Stimulated activated CD4-positive, alpha-beta T cell treated with anti-CD3 and anti-CD28 coated beads, Interleukin-15, amount 100 ng/mL, for 24 hours (primary cell): ENCODE measurements at regions not wholly inside any gene's neighbourhood (a gene's known extent, or its start where the extent isn't known, plus 50 kb on each side); places are given as distances from the start of the nearest gene placed in this dataset.

ENCODE experiments used
- DNase-seq: peaks from one replicate; pipeline ENCODE4 v3.0.0-alpha.2; 2020

DNA sequence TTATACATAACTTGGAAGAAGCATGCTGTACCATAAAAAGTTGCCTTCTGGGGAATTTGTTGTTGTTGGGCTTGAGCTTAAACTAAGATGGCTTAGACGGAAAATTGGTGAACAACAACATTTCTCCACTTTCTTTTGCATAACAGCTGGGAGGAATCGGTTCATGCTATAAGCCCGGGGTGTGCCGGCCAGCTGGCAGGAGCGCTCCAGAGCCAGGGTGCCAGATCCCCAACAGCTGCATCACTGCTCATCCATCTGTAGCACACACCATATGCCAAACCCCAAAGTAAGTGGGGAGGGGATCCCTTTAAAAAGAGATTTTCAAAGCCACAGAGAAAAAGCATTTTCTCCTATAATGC, 419.5 kb upstream of the ARGLU1 start:
- no peak for DNase-seq

DNA sequence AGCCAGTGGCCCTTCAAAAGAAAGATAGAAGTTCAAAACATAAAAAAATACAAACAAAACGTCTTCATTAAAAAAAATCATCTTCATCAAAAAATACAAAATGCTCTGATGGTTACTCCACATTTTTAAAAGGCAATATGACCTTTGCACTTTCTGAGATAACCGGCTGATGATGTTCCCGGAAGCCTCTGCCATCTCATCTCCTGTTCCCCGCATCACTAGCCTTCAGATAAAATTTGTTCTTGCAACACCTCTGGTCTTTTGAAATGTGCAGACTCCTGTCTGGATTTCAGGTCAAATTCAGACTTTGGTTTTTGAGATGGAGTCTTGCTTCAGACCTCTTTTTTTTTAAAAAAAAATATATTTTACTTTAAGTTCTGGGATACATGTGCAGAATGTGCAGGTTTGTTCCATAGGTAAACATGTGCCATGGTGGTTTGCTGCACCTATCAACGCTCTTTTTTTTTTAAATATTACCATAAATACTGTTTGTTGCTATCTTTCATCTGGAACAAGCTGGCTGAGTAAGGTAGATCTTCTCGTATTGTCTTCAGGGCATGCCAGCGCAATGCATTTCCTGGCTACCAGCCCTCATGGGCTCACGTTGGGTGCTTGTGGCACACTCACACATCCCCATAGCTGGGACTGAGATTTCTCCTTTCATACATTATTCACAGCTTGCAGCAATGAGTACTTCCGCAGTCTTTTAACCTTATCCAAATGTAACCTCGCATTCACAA, 418.9 kb upstream of the ARGLU1 start:
- no peak for DNase-seq

DNA sequence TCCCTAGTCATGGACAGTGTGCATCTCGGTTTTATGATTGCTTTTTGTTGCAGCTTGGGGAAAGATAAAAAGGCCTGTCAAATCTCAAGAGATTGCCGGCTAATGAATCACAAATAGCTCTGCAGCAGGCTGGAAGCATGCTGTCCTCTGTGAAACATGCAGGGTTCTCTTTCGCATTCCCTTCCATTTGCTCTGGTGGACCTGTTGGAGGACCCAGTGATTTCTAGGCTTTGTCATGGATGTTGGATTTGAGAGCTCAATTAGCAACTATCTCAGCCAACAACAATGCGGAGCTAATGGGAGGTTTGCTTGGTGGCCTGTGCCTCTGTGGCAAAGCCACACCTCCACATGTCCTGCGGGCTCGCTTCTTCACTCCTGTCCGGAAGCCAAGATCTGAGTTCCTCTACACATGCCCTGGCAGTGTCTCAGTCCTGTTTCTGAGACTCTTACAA, 418.1 kb upstream of the ARGLU1 start:
- DNase-seq = no peak

DNA sequence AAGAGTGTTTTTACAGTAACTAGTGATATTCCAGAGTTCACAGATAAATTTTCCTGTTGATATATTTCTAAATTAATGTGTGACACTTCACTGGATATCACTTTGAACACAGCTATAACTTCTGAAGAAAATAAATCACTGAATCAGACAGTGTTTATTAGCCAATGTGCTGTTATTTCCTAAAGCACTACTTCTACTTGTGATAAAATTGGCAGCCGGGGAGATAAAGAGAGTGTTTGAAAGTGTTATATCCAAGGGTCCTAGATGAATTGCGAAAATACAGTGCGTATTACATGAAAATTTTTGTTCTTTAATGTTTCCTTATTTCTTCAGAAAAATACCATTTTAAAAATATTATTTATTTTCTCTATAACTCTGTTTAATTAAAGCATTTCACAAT, 417.5 kb upstream of the ARGLU1 start:
- DNase-seq = no peak

DNA sequence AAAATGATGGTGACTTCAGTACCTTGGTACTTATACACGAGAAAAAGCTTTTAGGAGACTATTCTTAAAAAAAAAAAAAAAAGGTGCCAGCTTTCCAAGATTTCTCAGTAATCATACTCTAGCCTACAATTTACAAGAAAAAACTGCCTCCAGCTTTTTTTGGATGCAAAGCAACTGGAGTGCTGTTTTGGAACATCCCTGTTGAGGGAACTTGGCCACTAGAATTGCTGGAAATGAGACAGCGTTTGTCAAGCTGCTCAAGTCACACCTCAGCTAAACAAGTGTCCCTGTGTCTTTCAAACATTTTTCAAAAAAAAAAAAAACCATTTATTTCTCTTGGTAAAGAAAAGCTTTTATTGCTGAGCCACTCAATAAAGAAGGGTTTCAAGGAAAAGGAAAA, 413.1 kb upstream of the ARGLU1 start:
- no peak for DNase-seq

DNA sequence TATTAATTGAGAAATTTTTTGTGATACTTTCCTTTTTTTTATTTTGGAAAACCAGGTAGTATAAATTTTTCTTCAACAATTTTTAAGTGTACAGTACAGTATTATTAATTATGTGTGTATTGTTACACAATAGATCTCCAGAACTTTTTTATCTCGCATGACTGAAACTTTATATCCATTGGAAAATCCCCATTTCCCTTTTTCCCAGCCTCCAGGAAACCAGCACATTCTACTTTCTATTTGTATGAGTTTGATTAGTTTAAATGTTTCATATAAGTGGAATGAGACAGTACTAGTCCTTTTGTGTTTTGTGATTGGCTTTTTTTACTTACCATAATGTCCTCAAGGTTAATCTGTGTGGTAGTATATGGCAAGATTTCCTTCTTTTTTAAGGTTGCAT, 399.5 kb upstream of the ARGLU1 start:
- DNase-seq = no peak

DNA sequence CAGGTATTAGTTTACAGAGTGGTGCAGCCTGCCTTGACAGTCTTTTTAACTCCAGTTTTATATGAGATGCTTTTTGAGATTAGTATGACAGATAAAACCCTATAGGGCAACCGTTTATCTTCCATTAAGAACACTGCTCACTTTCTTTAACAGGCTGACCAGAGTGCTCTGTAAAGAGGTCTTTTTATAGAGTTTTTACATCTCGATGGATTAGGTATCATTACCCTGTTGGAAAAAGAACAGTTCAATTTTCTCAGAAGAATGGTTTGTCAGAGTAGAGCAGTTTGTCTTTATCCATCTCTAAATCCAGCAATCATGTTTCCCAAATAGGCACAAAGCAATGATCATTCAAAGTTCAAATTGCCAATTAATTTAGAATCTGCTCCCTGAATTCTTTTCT, 395.2 kb upstream of the ARGLU1 start:
- no peak for DNase-seq

DNA sequence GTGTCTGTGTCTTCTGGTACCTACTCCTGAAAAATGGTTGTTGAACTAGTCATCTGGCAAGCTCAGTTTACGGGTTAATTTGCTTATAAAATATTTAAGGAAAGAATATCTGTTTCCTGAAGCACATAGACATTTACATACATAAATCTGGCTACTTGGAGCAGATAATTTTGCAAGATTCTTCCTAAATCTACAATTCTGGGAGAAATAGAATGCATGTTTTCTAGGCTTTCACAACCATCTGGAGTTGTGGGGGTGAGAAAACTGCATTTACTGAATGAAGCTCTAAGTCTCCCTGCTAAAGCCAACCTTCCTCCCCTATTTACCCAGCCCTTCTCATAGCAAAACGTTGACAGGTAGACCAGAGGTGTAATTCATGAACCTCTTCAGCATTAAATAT, 393.7 kb upstream of the ARGLU1 start:
- DNase-seq = no peak

DNA sequence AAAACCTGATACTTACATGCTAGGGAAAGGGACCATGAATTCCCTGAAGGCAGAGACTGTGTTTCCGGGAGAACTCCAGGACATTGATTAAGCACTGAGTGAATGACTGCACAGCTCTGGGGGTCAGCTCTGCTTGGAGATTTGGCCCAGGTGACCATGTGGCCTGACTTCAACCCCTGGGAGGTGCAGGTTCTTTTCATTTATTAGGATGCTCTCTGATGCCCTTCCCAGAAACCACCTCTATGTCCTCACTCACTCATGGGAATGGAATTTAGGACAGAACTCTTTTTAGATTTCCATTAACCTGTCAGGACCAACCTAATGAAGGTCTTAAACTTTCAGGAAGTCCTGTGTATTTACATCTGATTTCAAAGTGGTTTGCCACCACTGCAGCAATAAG, 393.3 kb upstream of the ARGLU1 start:
- no peak for DNase-seq

DNA sequence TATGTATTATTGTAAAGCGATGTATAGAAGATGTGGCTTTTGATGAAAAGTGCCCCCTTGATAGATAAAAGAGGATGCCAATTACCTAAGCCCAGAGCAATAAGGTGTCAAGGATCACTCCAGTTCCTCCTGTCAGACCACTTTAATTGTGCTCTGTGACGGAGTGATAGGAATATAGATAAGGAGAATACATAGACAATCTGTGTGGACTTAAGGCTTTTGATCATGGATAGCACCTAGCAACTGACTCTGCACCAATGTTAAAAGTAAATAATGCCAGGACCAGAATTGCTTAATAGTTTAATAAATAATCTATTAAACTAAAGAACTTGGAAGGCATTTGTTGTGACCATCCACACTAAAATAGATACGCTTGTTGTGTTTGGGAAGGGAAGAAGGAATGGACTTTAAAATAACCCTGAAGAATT, 390.7 kb upstream of the ARGLU1 start:
- DNase-seq = no peak

DNA sequence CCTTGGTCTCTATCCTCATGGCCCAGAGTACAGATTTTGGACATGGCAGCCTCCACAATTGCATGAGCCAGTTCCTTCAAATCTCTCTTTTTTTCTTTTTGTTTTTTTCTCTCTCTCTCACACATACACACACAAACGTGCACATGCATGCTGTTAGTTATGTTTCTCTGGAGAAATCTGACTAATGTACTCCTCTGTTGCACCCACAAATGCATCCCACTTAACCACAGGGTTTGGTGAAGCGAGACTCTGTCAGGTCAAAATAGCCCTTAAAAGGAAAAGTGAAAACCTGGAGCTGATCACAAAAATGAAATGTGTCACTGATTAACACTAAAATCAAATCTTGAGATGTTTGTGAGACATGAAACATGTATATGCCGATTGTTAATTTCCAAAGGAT, 374.6 kb upstream of the ARGLU1 start:
- DNase-seq = no peak

DNA sequence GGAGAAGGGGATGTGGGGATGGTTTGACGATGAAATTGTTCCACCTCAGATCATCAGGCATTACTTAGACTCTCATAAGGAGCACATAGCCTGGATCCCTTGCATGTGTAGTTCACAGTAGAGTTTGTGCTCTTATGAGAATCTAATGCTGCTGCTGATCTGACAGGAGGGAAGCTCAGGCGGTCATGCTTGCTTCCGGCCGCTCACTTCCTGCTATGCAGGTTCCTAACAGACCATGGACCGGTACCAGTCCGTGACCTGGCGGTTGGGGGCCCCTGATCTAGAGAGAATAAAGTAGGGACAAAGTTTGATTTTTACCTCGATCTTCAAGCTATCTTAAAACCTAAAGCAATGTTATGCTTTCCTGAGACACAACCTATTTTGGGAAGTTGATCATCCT, 373.8 kb upstream of the ARGLU1 start:
- no peak for DNase-seq

DNA sequence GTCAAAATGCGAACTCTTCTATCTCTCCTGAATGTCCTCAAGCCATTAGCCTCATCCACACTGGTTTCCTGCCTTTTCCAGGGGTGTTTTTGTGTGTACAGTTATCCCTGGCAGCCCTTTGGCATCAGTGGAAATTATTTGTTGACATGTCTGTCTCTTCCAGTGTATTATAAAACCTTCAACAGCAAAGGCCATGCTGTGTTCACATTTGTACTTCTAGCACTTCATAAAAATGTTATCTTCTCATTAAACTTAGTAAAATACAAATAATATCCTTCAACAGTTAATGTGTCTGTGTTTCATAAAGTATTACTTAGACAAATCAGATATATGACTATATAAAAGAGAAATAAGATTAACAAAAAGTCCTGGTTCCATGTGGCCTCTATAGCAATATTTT, 359.5 kb upstream of the ARGLU1 start:
- DNase-seq = no peak

DNA sequence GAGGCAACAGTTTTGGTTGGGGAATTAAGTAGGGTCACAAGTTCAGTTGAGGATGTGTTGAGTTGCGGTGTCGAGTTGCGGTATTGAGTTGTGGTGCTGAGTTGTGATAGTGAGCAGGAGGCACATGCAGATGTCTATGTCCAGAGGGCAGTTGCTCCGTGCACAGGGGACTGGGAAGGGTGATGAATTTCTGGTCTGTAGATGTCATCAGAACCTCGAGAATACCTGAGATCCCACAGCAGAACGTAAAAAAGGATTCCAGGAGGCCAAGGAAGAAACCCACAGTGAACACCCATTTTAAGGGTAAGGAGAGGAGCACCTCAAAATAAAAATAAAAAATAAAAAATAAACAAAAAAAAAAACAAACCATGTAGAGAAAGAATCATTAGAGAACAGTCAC, 354.4 kb upstream of the ARGLU1 start:
- DNase-seq = no peak

DNA sequence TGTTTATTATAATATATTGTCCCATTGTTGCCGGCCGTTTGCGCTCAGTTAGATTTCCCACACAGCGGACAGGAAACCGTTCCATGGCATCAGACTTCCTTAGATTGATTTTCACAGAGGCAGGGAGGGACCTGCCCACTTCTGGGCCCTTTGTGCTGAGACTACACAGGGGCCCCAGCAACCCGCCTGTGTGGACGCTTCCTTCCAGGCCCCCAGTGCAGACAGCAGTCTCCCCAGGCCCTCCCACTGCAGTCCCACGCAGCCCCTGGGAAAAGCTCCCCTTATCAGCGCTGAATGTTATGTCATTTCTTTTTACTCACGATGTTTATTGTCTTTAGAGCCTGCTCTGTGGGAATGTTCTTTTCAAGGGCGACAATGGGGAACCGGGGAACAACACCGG, 351.7 kb upstream of the ARGLU1 start:
- DNase-seq = no peak

DNA sequence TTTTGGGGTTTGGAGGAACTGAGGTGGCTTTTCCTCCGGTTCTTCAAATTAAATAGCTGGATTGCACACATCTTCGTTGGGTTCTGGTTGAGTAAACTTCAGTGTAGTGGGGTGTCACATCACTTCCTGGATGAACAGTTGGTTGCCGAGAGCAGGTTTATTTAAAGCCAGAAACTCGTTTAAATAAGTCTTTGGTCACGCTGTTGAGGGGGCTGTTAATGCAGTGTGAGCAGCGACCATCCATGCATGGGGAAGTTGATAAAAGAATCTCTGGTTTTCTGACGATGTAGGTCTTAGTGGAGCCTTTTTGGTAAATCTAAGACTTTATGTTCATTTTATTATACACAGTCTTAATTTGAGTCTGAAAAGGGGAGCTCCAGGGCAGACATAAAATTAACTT, 351.2 kb upstream of the ARGLU1 start:
- DNase-seq = no peak

DNA sequence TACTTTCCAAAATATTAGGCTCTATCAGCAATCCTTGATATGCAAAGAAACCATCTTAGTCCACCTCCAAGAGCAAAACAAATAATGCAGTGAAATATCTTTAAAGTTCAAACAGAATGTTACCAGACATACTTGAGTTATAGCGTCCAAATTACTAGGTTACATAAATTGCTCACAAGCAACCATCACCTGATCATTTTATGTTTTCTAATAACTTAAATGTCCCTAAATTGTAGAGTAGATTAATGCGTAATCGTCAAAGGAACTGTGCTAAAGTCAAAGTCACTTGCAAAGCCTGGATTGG, 350.6 kb upstream of the ARGLU1 start:
- DNase-seq = no peak

DNA sequence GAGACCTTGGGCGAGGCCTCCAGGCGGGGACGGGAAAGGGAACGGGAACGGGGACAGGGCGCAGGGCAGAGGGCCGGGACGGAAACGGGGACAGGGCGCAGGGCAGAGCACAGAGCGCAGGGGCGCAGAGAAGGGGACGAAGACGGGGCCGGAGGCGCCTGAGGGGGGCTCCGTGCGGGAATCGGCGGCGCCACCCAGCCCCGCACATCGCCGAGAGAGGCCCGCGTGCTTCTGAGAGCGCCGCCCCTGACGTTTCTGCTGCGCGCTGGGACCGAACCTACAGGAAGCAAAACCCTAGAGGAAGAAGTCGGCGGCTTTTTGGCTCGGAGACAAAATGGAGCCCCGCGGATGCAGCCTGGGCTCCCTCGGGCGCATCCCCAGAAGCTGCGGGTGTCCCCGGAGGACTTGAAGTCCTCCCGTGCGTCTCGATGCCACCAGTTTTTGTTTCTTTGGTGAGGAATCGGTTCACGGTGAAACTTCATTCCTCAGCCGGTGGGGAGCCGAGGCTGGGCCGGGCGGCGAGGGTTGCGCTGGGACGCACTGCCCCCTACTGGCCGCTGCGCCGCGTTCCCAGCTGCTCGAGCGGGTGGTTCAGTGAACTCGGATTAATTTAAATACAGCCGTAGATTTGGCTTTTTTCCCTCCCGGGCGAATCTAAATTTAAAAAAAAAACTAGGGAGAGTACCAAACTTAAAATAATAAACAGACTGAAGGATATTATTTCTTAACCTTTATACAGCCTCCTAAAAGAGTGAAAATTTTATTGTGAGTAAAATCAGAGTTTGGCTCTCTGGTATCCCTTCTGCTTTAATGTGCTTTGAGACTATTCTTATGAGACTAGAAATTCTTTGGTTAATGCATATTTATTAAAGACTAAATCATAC, 350.0 kb upstream of the ARGLU1 start:
- peak; percentile 78 for DNase-seq

DNA sequence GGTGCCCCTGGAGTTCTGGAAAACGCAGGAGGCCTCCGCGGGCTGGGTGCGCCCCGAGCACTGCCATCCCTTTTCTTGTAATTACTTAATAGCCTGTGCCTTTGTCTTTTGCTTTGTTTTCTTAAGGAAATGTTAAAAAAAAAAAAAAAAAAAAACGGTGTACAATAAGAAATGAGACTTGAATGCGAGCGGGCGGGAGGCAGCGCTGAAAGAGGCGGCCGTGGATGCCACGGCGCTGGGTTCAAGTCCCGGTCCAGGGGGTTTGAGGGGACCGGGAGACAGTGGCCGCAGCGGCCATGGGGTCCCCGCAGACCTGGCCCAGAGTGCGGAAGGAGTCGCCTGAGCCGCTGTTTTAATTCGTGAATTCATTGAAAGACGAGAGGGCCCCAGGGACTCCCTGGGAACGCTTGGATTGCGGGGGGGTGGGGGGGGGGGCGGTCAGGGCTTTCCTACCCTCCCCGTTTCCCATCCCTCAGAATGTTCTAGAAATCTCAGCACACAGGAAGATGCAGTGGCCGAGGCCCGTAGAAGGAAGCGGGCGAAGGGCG, 349.2 kb upstream of the ARGLU1 start:
- no peak for DNase-seq

DNA sequence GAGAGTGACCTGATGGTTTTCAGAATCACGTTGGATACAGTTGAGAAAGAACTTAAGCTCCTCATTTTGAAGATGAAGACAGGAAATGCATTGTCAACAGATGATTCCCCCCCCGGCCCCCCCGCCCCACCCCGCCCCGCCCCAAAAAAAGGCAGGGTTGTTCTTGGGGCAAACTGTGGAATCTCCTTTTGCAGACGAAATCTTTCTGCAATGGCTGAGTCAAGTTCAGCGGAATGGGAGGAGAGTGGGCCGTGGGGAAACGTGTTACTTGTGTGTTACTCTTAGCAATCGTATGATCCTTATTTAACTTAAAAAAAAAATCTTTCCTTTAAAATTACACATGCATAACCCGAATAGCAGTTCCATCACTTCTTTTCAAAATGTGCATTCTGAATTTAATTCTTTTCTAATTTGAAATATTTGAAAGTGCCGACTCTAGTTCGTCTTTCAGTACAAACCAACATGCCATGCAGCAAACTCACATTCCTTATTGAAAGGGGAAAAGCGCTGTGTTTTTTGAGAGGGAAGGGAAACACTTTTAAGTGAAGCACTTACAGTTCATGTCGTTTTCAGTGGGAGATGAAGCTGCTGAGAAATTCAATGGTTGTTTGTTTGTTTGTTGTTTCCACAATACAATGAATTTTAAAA, 348.5 kb upstream of the ARGLU1 start:
- DNase-seq = no peak

DNA sequence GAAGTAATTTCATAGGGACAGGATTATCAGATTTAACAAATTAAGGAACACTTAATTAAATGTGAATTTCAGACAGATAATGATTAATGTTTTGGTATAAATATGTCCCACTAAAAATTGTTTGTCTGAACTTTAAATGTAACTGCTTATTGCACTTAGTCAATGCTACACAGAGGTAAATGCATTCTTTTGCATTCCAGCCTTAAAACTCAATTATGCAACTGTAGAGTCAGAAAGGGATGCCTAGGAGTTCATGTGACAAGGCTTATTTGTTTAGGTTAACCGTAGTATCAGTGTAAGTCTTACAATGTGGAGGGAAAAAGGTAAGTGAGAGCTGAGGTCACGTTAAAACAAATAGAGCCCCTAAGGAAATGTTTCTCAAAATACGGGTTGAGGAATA, 347.2 kb upstream of the ARGLU1 start:
- no peak for DNase-seq

DNA sequence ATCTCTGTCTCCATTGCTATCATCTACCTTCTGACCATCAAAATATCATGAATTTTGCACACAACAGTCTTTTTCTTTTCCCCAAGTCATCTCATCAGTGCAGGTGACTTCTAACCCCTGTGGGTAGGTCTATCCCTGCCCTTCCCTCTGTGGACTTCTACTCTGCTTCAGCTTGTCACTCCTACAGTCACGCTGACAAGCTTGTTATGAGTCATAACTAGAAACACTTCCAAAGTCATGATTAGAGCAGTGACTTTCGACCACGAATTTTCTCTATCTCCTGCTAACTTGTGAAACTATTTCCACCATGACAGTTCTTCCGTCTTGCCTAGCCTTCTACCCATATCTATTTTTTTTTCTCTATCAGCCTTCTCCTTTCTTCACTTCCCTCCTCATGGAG, 343.7 kb upstream of the ARGLU1 start:
- no peak for DNase-seq

DNA sequence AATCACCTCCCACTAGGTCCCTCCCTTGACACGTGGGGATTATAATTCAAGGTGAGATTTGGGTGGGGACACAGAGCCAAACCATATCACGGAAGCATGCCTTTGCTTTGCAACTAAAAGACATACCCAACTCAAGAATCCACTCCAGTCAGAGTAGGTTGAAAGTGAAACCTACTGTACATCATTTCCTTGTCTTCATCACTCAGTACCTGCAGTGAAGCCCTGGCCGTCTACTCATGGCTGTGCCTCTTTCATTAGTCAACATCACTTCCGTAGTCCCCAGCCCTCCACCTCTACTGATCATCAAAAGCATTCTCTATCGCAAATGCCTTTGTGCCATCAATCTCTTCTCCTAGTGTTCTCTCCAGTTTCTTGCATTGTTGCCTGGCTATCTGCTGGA, 343.1 kb upstream of the ARGLU1 start:
- no peak for DNase-seq

DNA sequence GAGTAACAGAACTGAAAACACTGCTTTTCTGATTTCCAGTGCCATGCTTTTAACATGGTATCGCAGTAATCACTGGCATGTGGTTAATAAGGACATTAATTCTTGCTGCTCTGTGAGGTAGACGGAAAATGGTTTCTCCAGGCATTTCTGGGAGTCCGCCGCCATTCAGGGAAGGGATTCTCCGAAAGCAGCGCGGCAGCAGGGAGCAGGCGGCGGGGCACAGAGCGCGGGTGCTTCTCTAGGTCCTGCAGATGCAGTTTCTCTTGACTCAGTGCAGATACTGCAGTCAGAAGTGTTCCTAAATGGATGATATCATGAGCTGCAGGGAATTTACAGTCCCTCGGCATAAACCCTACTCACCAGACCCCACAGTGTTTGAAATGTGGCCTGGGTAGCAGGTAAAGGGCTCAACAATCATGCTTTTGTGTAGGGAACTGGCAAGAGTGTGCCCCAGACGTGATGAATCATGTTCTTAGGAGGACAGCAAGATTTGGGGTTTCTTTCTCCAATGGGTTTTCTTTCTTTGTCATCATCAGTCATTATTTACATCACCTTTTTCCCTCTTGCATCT, 338.6 kb upstream of the ARGLU1 start:
- no peak for DNase-seq
